ENCODE measurements at regions not wholly inside any gene's neighbourhood (a gene's known extent, or its start where the extent isn't known, plus 50 kb on each side); places are given as distances from the start of the nearest gene placed in this dataset.

- H4K20me1 ChIP-seq (ENCODE audit: insufficient read depth), result no peaks in the 10 kb centered on the region
- H3K27ac ChIP-seq (ENCODE audit: low read depth in 2 of 2, low read length in 1 of 2), result no peak overlapping the region
- H3F3A ChIP-seq (replicated peaks; ENCODE audit: insufficient read depth), result peaks cover 12% of the 10 kb centered on the region
- H3K9me2 ChIP-seq, result no peaks in the 10 kb centered on the region
- H3K4me2 ChIP-seq, result no peak overlapping the region
- no peaks in the 10 kb centered on the region for H3K27me3 ChIP-seq (ENCODE audit: insufficient read depth)
- peaks cover 8 to 17% of the 10 kb centered on the region in 2 experiments; a peak in 2 of 4 replicates for H3K4me1 ChIP-seq (ENCODE audit: control insufficient read depth in 1 of 2, insufficient read depth in 2 of 2, low read depth in 1 of 2, low read length in 1 of 2)
- H3K9me3 ChIP-seq, result no peaks in the 10 kb centered on the region
- H2AFZ ChIP-seq (ENCODE audit: low read depth), result no peak overlapping the region
- H3K79me2 ChIP-seq (ENCODE audit: insufficient read depth), result no peaks in the 10 kb centered on the region
- no peaks in the 10 kb centered on the region for H3K36me3 ChIP-seq (replicated peaks in 1 of 2; ENCODE audit: control insufficient read depth in 1 of 2, insufficient read depth in 2 of 2, low read length in 1 of 2)
- DNase-seq, result no peak
- no peak overlapping the region for H3K4me3 ChIP-seq (ENCODE audit: low read depth in 2 of 2, low read length in 1 of 2)
- 90% methylated on average over 7 of the region's 7 CpGs for WGBS (ENCODE audit: low lambda C conversion rate)
- TF ChIP-seq GABPA (IDR thresholded peaks at IDR 0.05; ENCODE audit: low read depth), result no peak
- no peak for TF ChIP-seq RFX5 (IDR thresholded peaks at IDR 0.05; ENCODE audit: low read length)
- no peak for TF ChIP-seq CHD2 (IDR thresholded peaks at IDR 0.05; ENCODE audit: low read length, partially characterized antibody)
- no peak for TF ChIP-seq USF1 (IDR thresholded peaks at IDR 0.05; ENCODE audit: borderline replicate concordance, low read depth)
- no peak for TF ChIP-seq TAF1 (IDR thresholded peaks at IDR 0.05; ENCODE audit: borderline replicate concordance, low read depth, low read length)
- TF ChIP-seq EZH2phosphoT487 (IDR thresholded peaks at IDR 0.05; ENCODE audit: borderline replicate concordance, low read depth), result no peak
- no peak for TF ChIP-seq NFIC (IDR thresholded peaks at IDR 0.05; ENCODE audit: borderline replicate concordance)
- TF ChIP-seq RAD21 (IDR thresholded peaks at IDR 0.05; ENCODE audit: low read length), result no peak
- TF ChIP-seq NRF1 (IDR thresholded peaks at IDR 0.05; ENCODE audit: low read depth, low read length), result no peak
- TF ChIP-seq JUND (IDR thresholded peaks at IDR 0.05), result no peak
- no peak for TF ChIP-seq SIN3A (IDR thresholded peaks at IDR 0.05; ENCODE audit: borderline replicate concordance, low read depth, low read length)
- TF ChIP-seq REST (IDR thresholded peaks at IDR 0.05; ENCODE audit: low read depth, low read length), result no peak
- no peak for TF ChIP-seq TCF12 (IDR thresholded peaks at IDR 0.05)
- TF ChIP-seq USF2 (IDR thresholded peaks at IDR 0.05; ENCODE audit: borderline replicate concordance, low read depth, low read length), result no peak
- TF ChIP-seq POLR2AphosphoS5 (IDR thresholded peaks at IDR 0.05; ENCODE audit: low read depth, low read length), result no peak
- no peak for TF ChIP-seq FOXJ3 (CRISPR knock-in tag; IDR thresholded peaks at IDR 0.05)
- no peak for TF ChIP-seq SMC3 (IDR thresholded peaks at IDR 0.05; ENCODE audit: low read depth, low read length)
- TF ChIP-seq GATA2 (CRISPR knock-in tag; IDR thresholded peaks at IDR 0.05), result no peak
- no peak for TF ChIP-seq FOXM1 (IDR thresholded peaks at IDR 0.05; ENCODE audit: low read depth)
- ChIA-PET CTCF (interaction anchor here (0.7 kb wide), 1 partner anchor 17 kb away, joined by 3 read pairs; no protein-coding TSS in a partner anchor), POLR2A (interaction anchor here (1.8 kb wide), 1 partner anchor 10 kb away, joined by 6 read pairs; no protein-coding TSS in a partner anchor)
- no peak overlapping the region for H3K9ac ChIP-seq
These were observed 217.3 kb downstream of the RPS24 start for GRCh38 chr10:78251016-78251385.
